ENCODE measurements at regions not wholly inside any gene's neighbourhood (a gene's known extent, or its start where the extent isn't known, plus 50 kb on each side); places are given as distances from the start of the nearest gene placed in this dataset.

- peak; percentile 27; the same call in 1 of the 2 replicates for TF ChIP-seq POLR2A (IDR thresholded peaks at IDR 0.05; ENCODE audit: low read depth, low read length)
- no peak for TF ChIP-seq POLR2AphosphoS5 (IDR thresholded peaks at IDR 0.05; ENCODE audit: low read depth, low read length)
- TF ChIP-seq TAF1 (IDR thresholded peaks at IDR 0.05; ENCODE audit: borderline replicate concordance, low read depth, low read length), result 0 out of 2 replicates have a peak, but pooled peaks have one; percentile 20
Measured at GRCh38 chr1:83761167-83762038, 237.5 kb downstream of the TTLL7 start.
